ENCODE measurements at regions not wholly inside any gene's neighbourhood (a gene's known extent, or its start where the extent isn't known, plus 50 kb on each side); places are given as distances from the start of the nearest gene placed in this dataset.

GRCh38 chr2:57429831-57430230 is 616.8 kb upstream of the VRK2 start:
- DNase-seq, result no peak
- 84 to 92% (median 85%) methylated on average over 1 of the region's 1 CpG for WGBS, 3 donors
- Histone ChIP-seq H3K36me3 (no peaks in the 10 kb centered on the region), H3K4me3 (no peak overlapping the region), H3K9me3 (no peaks in the 10 kb centered on the region), H3K4me1 (ENCODE audit: insufficient read depth) (no peaks in the 10 kb centered on the region), H3K27me3 (no peaks in the 10 kb centered on the region), H3K27ac (no peak overlapping the region)
- intact Hi-C loops (cut with DNase I), result no loop called here
- TF ChIP-seq EP300 (IDR thresholded peaks at IDR 0.05), result no peak
- TF ChIP-seq CTCF (IDR thresholded peaks at IDR 0.05), result no peak
- TF ChIP-seq POLR2A (IDR thresholded peaks at IDR 0.05), result no peak

GRCh38 chr2:57432528-57432927 is 614.1 kb upstream of the VRK2 start:
- H3K4me3 ChIP-seq, result no peak overlapping the region
- H3K36me3 ChIP-seq, result no peaks in the 10 kb centered on the region
- no peak for DNase-seq
- H3K27ac ChIP-seq, result no peak overlapping the region
- 21 to 37% (median 26%) methylated on average over 1 of the region's 1 CpG for whole genome bisulfite sequencing, 3 donors
- H3K4me1 ChIP-seq (ENCODE audit: insufficient read depth), result no peaks in the 10 kb centered on the region
- no peaks in the 10 kb centered on the region for H3K9me3 ChIP-seq
- intact Hi-C loops (cut with DNase I), result no loop called here
- H3K27me3 ChIP-seq, result no peaks in the 10 kb centered on the region
- TF ChIP-seq CTCF (IDR thresholded peaks at IDR 0.05) (no peak), POLR2A (IDR thresholded peaks at IDR 0.05) (no peak), EP300 (IDR thresholded peaks at IDR 0.05) (no peak)

- Histone ChIP-seq H3K27ac (no peak overlapping the region), H3K4me1 (ENCODE audit: insufficient read depth) (no peaks in the 10 kb centered on the region), H3K4me3 (no peak overlapping the region), H3K27me3 (no peaks in the 10 kb centered on the region), H3K36me3 (no peaks in the 10 kb centered on the region), H3K9me3 (no peaks in the 10 kb centered on the region)
- 66 to 77% (median 72%) methylated on average over 2 of the region's 2 CpGs for WGBS, 3 donors
- intact Hi-C loops (cut with DNase I), result no loop called here
- TF ChIP-seq POLR2A (IDR thresholded peaks at IDR 0.05) (no peak), EP300 (IDR thresholded peaks at IDR 0.05) (no peak), CTCF (IDR thresholded peaks at IDR 0.05) (no peak)
- no peak for DNase-seq
These were observed 612.2 kb upstream of the VRK2 start for GRCh38 chr2:57434441-57434840.

- DNase-seq, result no peak
- no peak for TF ChIP-seq EP300 (IDR thresholded peaks at IDR 0.05)
- no peak for TF ChIP-seq POLR2A (IDR thresholded peaks at IDR 0.05)
- no peak for TF ChIP-seq CTCF (IDR thresholded peaks at IDR 0.05)
- Histone ChIP-seq H3K27me3 (no peaks in the 10 kb centered on the region), H3K4me1 (ENCODE audit: insufficient read depth) (no peaks in the 10 kb centered on the region), H3K27ac (no peak overlapping the region), H3K4me3 (no peak overlapping the region), H3K36me3 (no peaks in the 10 kb centered on the region), H3K9me3 (no peaks in the 10 kb centered on the region)
- intact Hi-C loops (cut with DNase I), result no loop called here
- 86 to 94% (median 91%) methylated on average over 1 of the region's 1 CpG for WGBS, 3 donors
These were observed 611.6 kb upstream of the VRK2 start for GRCh38 chr2:57434972-57435371.

GRCh38 chr2:57437077-57437476 is 609.5 kb upstream of the VRK2 start:
- H3K4me1 ChIP-seq (ENCODE audit: insufficient read depth), result no peaks in the 10 kb centered on the region
- H3K27me3 ChIP-seq, result no peaks in the 10 kb centered on the region
- 8 to 20% (median 17%) methylated on average over 1 of the region's 1 CpG for WGBS, 3 donors
- no peak for TF ChIP-seq POLR2A (IDR thresholded peaks at IDR 0.05)
- no peak for TF ChIP-seq CTCF (IDR thresholded peaks at IDR 0.05)
- no peak for TF ChIP-seq EP300 (IDR thresholded peaks at IDR 0.05)
- H3K9me3 ChIP-seq, result no peaks in the 10 kb centered on the region
- DNase-seq, result no peak
- H3K4me3 ChIP-seq, result no peak overlapping the region
- no peaks in the 10 kb centered on the region for H3K36me3 ChIP-seq
- no peak overlapping the region for H3K27ac ChIP-seq
- intact Hi-C loops (cut with DNase I), result no loop called here

Measured in ovary (tissue), 7 donors.